ENCODE measurements at regions not wholly inside any gene's neighbourhood (a gene's known extent, or its start where the extent isn't known, plus 50 kb on each side); places are given as distances from the start of the nearest gene placed in this dataset.
"Not testable (repeated sequence)": the region's sequence is repeated elsewhere in the genome, so short reads cannot be mapped to it uniquely, and the experiment has no call there.

DNA sequence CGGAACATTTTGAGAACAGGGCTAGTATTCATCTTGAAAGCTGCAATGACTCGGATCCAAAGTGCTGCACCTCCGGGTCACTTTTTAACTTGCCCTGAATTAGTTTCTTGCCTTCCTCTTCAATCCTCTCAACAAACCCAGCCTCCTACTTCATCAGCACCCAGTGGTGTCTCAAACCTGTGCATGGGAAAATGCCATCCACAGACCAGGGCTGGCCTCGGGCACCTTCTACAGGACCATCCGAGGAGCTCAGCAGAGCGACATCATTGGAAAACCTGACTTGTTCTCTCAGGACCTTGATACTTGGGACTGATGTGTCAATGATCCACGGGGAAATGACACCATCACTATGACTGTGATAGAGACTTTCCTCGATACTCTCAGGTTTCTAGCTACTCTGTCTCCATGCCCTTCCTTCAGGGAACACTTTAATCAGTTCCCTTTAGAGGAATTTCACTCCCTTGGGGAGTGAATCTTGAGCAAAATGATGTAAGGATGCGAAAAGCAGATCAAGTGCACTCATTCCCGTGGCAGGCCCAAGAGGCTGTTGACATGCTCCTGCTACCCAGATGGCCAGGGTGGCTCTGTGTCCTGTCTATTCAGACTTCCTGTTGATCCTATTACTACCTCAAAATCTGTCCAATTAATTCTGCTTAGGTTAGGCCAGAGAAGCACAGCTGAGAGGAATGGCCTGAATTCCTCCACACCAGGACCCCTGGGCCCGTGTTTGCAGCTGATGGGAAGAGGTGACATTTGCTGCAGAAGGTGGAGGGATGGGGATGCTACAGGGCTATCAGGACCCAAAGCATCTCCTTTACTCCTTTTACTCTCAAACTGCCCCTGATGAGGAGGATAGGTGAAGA lies 96.5 kb upstream of the SLC25A48 start:
- H2AFZ ChIP-seq (ENCODE audit: low read length): no peak overlapping the region
- H3K27ac ChIP-seq (ENCODE audit: low read depth, low read length, poor library complexity, severe bottlenecking): no peak overlapping the region
- H3K4me3 ChIP-seq (ENCODE audit: low read depth, low read length, poor library complexity, severe bottlenecking): no peak overlapping the region
- no peaks in the 10 kb centered on the region for H3K27me3 ChIP-seq (ENCODE audit: insufficient read depth, low read length)
- TF ChIP-seq, protein P1, sequence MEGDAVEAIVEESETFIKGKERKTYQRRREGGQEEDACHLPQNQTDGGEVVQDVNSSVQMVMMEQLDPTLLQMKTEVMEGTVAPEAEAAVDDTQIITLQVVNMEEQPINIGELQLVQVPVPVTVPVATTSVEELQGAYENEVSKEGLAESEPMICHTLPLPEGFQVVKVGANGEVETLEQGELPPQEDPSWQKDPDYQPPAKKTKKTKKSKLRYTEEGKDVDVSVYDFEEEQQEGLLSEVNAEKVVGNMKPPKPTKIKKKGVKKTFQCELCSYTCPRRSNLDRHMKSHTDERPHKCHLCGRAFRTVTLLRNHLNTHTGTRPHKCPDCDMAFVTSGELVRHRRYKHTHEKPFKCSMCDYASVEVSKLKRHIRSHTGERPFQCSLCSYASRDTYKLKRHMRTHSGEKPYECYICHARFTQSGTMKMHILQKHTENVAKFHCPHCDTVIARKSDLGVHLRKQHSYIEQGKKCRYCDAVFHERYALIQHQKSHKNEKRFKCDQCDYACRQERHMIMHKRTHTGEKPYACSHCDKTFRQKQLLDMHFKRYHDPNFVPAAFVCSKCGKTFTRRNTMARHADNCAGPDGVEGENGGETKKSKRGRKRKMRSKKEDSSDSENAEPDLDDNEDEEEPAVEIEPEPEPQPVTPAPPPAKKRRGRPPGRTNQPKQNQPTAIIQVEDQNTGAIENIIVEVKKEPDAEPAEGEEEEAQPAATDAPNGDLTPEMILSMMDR (IDR thresholded peaks at IDR 0.05; ENCODE audit: low read length): no peak
- TF ChIP-seq EZH2 (IDR thresholded peaks at IDR 0.05; ENCODE audit: borderline replicate concordance, low read length): no peak
- no peaks in the 10 kb centered on the region for H4K20me1 ChIP-seq (ENCODE audit: insufficient read depth, low read length)
- no peaks in the 10 kb centered on the region for H3K9me3 ChIP-seq (ENCODE audit: low read length)
- no peaks in the 10 kb centered on the region for H3K4me1 ChIP-seq (ENCODE audit: insufficient read depth, low read length, severe bottlenecking)
- H3K36me3 ChIP-seq (ENCODE audit: insufficient read depth, low read length): no peaks in the 10 kb centered on the region
- H3K9ac ChIP-seq (ENCODE audit: low read length): no peak overlapping the region
- no peaks in the 10 kb centered on the region for H3K9me2 ChIP-seq (ENCODE audit: low read depth, low read length)
- H3K4me2 ChIP-seq (ENCODE audit: low read length): no peak overlapping the region
- no peaks in the 10 kb centered on the region for H3F3A ChIP-seq (ENCODE audit: insufficient read depth, low read length)
- H3K79me2 ChIP-seq (ENCODE audit: insufficient read depth, low read length): no peaks in the 10 kb centered on the region

- not testable (repeated sequence) for H3K9me2 ChIP-seq (ENCODE audit: low read depth, low read length); H3K36me3 ChIP-seq (ENCODE audit: insufficient read depth, low read length); H3K79me2 ChIP-seq (ENCODE audit: insufficient read depth, low read length); H3K9me3 ChIP-seq (ENCODE audit: low read length); H3K4me2 ChIP-seq (ENCODE audit: low read length); H3K4me1 ChIP-seq (ENCODE audit: insufficient read depth, low read length, severe bottlenecking); H3K27me3 ChIP-seq (ENCODE audit: insufficient read depth, low read length); H3K4me3 ChIP-seq (ENCODE audit: low read depth, low read length, poor library complexity, severe bottlenecking); H4K20me1 ChIP-seq (ENCODE audit: insufficient read depth, low read length); H3F3A ChIP-seq (ENCODE audit: insufficient read depth, low read length); H2AFZ ChIP-seq (ENCODE audit: low read length); H3K9ac ChIP-seq (ENCODE audit: low read length); H3K27ac ChIP-seq (ENCODE audit: low read depth, low read length, poor library complexity, severe bottlenecking)
Observed at GRCh38 chr5:135736952-135737351, 97.5 kb upstream of the SLC25A48 start.

DNA sequence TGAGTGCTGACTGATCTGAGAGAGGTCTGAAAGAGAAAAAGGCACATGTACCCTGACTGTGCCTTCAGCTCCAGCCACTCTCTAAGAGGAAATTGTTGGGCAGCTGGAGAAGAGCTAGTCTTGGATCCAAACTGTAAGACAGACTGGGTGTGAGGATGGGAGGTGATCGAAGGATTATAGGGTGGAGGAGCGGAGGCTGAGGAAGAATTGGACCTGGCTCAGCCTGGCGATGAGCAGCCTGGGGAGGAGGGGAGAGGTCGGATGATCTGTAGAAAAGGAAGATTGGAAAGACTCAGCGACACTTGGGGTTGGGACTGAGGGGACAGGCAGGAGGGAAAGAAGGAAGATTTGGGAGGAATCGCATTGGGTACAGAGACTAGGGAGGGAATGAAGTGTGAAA lies 98.6 kb upstream of the SLC25A48 start:
- H3F3A ChIP-seq (ENCODE audit: insufficient read depth, low read length): no peaks in the 10 kb centered on the region
- H3K4me3 ChIP-seq (ENCODE audit: low read depth, low read length, poor library complexity, severe bottlenecking): no peak overlapping the region
- no peak overlapping the region for H3K9ac ChIP-seq (ENCODE audit: low read length)
- H3K27me3 ChIP-seq (ENCODE audit: insufficient read depth, low read length): no peaks in the 10 kb centered on the region
- H3K36me3 ChIP-seq (ENCODE audit: insufficient read depth, low read length): no peaks in the 10 kb centered on the region
- H2AFZ ChIP-seq (ENCODE audit: low read length): no peak overlapping the region
- H3K4me1 ChIP-seq (ENCODE audit: insufficient read depth, low read length, severe bottlenecking): no peaks in the 10 kb centered on the region
- H3K4me2 ChIP-seq (ENCODE audit: low read length): no peak overlapping the region
- TF ChIP-seq, protein P1 (IDR thresholded peaks at IDR 0.05; ENCODE audit: low read length): no peak
- no peak for TF ChIP-seq EZH2 (IDR thresholded peaks at IDR 0.05; ENCODE audit: borderline replicate concordance, low read length)
- no peaks in the 10 kb centered on the region for H4K20me1 ChIP-seq (ENCODE audit: insufficient read depth, low read length)
- no peaks in the 10 kb centered on the region for H3K9me3 ChIP-seq (ENCODE audit: low read length)
- no peaks in the 10 kb centered on the region for H3K9me2 ChIP-seq (ENCODE audit: low read depth, low read length)
- H3K27ac ChIP-seq (ENCODE audit: low read depth, low read length, poor library complexity, severe bottlenecking): no peak overlapping the region
- H3K79me2 ChIP-seq (ENCODE audit: insufficient read depth, low read length): no peaks in the 10 kb centered on the region

DNA sequence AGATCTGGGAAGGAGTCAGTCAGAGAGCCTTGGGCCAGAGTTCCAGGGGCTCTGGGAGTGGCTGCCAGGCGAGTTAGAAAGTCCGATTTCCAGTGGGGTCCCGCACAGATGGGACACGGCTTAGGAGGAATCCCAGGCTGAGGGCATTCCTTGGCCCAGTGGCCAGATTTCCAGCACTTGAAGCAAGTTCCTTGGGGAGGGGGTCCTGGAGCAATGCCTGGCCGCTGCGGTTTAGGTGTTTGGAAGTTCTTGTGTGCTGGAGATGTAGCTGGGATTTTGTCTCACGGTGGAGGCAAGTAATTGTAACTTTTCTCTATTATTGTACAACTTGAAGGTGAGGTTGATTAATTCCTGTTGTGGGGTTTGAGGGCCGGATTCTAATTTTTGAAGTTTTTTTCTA lies 99.5 kb upstream of the SLC25A48 start:
- not testable (repeated sequence) for H4K20me1 ChIP-seq (ENCODE audit: insufficient read depth, low read length); H3F3A ChIP-seq (ENCODE audit: insufficient read depth, low read length); H3K4me2 ChIP-seq (ENCODE audit: low read length); H3K27me3 ChIP-seq (ENCODE audit: insufficient read depth, low read length); H3K79me2 ChIP-seq (ENCODE audit: insufficient read depth, low read length); H2AFZ ChIP-seq (ENCODE audit: low read length); H3K4me3 ChIP-seq (ENCODE audit: low read depth, low read length, poor library complexity, severe bottlenecking); H3K4me1 ChIP-seq (ENCODE audit: insufficient read depth, low read length, severe bottlenecking); H3K36me3 ChIP-seq (ENCODE audit: insufficient read depth, low read length); H3K9me3 ChIP-seq (ENCODE audit: low read length); H3K9me2 ChIP-seq (ENCODE audit: low read depth, low read length); H3K27ac ChIP-seq (ENCODE audit: low read depth, low read length, poor library complexity, severe bottlenecking); H3K9ac ChIP-seq (ENCODE audit: low read length)

GRCh38 chr5:135731034-135731433 lies 103.4 kb upstream of the SLC25A48 start:
- not testable (repeated sequence) for H3K27me3 ChIP-seq (ENCODE audit: insufficient read depth, low read length); H3K4me2 ChIP-seq (ENCODE audit: low read length); H3K4me3 ChIP-seq (ENCODE audit: low read depth, low read length, poor library complexity, severe bottlenecking); H3K27ac ChIP-seq (ENCODE audit: low read depth, low read length, poor library complexity, severe bottlenecking); H3K9me2 ChIP-seq (ENCODE audit: low read depth, low read length); H4K20me1 ChIP-seq (ENCODE audit: insufficient read depth, low read length); H3F3A ChIP-seq (ENCODE audit: insufficient read depth, low read length); H2AFZ ChIP-seq (ENCODE audit: low read length); H3K4me1 ChIP-seq (ENCODE audit: insufficient read depth, low read length, severe bottlenecking); H3K9ac ChIP-seq (ENCODE audit: low read length); H3K9me3 ChIP-seq (ENCODE audit: low read length); H3K36me3 ChIP-seq (ENCODE audit: insufficient read depth, low read length); H3K79me2 ChIP-seq (ENCODE audit: insufficient read depth, low read length)

- not testable (repeated sequence) for H3K4me1 ChIP-seq (ENCODE audit: insufficient read depth, low read length, severe bottlenecking); H3K27me3 ChIP-seq (ENCODE audit: insufficient read depth, low read length); H4K20me1 ChIP-seq (ENCODE audit: insufficient read depth, low read length); H3F3A ChIP-seq (ENCODE audit: insufficient read depth, low read length); H3K36me3 ChIP-seq (ENCODE audit: insufficient read depth, low read length); H3K27ac ChIP-seq (ENCODE audit: low read depth, low read length, poor library complexity, severe bottlenecking); H2AFZ ChIP-seq (ENCODE audit: low read length); H3K79me2 ChIP-seq (ENCODE audit: insufficient read depth, low read length); H3K9me3 ChIP-seq (ENCODE audit: low read length); H3K9me2 ChIP-seq (ENCODE audit: low read depth, low read length); H3K9ac ChIP-seq (ENCODE audit: low read length); H3K4me3 ChIP-seq (ENCODE audit: low read depth, low read length, poor library complexity, severe bottlenecking); H3K4me2 ChIP-seq (ENCODE audit: low read length)
Observed at GRCh38 chr5:135730161-135730560, 104.3 kb upstream of the SLC25A48 start.
